ACHN (cell line): ENCODE measurements at regions not wholly inside any gene's neighbourhood (a gene's known extent, or its start where the extent isn't known, plus 50 kb on each side); places are given as distances from the start of the nearest gene placed in this dataset.
"Not testable (repeated sequence)": the region's sequence is repeated elsewhere in the genome, so short reads cannot be mapped to it uniquely, and the experiment has no call there.

ENCODE experiments used
- DNase-seq: peaks from one replicate; pipeline ENCODE4 v3.0.0-alpha.2; 2015
- in situ Hi-C: cut with HindIII; loops from 2 replicates; pipeline ENCODE4 v1.10.0; 2017; ENCODE audit warnings: low sequenced_read_pairs, low pct_ligation_motif_present, low pct_unique_long_range_greater_than_20kb

- in situ Hi-C loops: no loop called here
- no peak for DNase-seq
These were observed 765.2 kb downstream of the TMEM121 start for GRCh38 chr14:106291626-106292025.

GRCh38 chr14:106294324-106294723, 767.9 kb downstream of the TMEM121 start:
- in situ Hi-C loops: no loop called here
- DNase-seq: no peak

- DNase-seq, in situ Hi-C loops: not testable (repeated sequence)
These were observed 774.6 kb downstream of the TMEM121 start for GRCh38 chr14:106300951-106301510.

- in situ Hi-C loops, DNase-seq: not testable (repeated sequence)
These were observed 775.2 kb downstream of the TMEM121 start for GRCh38 chr14:106301609-106302008.

- no peak for DNase-seq
- in situ Hi-C loops: no loop called here
These were observed 776.3 kb downstream of the TMEM121 start for GRCh38 chr14:106302661-106303060.

- in situ Hi-C loops: no loop called here
- no peak for DNase-seq
These were observed 777.9 kb downstream of the TMEM121 start for GRCh38 chr14:106304271-106304670.

- in situ Hi-C loops: no loop called here
- DNase-seq: peak; percentile 23
These were observed 782.5 kb downstream of the TMEM121 start for GRCh38 chr14:106308839-106309389.

GRCh38 chr14:106309423-106309822, 783.0 kb downstream of the TMEM121 start:
- DNase-seq: no peak
- in situ Hi-C loops: no loop called here

- in situ Hi-C loops: no loop called here
- DNase-seq: no peak
These were observed 789.1 kb downstream of the TMEM121 start for GRCh38 chr14:106315436-106315835.

- in situ Hi-C loops: no loop called here
- no peak for DNase-seq
These were observed 791.2 kb downstream of the TMEM121 start for GRCh38 chr14:106317593-106317992.

GRCh38 chr14:106318700-106319099, 792.3 kb downstream of the TMEM121 start:
- no peak for DNase-seq
- in situ Hi-C loops: no loop called here

- peak; percentile 13 for DNase-seq
- in situ Hi-C loops: not testable (repeated sequence)
These were observed 797.6 kb downstream of the TMEM121 start for GRCh38 chr14:106323970-106324369.

GRCh38 chr14:106327234-106327633, 800.9 kb downstream of the TMEM121 start:
- in situ Hi-C loops: no loop called here
- DNase-seq: no peak

- in situ Hi-C loops, DNase-seq: not testable (repeated sequence)
These were observed 801.4 kb downstream of the TMEM121 start for GRCh38 chr14:106327702-106328353.

- in situ Hi-C loops, DNase-seq: not testable (repeated sequence)
These were observed 802.9 kb downstream of the TMEM121 start for GRCh38 chr14:106329243-106329642.

- DNase-seq, in situ Hi-C loops: not testable (repeated sequence)
These were observed 803.8 kb downstream of the TMEM121 start for GRCh38 chr14:106329987-106330774.

GRCh38 chr14:106334428-106335109, 808.2 kb downstream of the TMEM121 start:
- DNase-seq, in situ Hi-C loops: not testable (repeated sequence)

- in situ Hi-C loops, DNase-seq: not testable (repeated sequence)
These were observed 808.7 kb downstream of the TMEM121 start for GRCh38 chr14:106335110-106335429.

GRCh38 chr14:106338775-106339174, 812.4 kb downstream of the TMEM121 start:
- DNase-seq, in situ Hi-C loops: not testable (repeated sequence)
